ENCODE measurements at regions not wholly inside any gene's neighbourhood (a gene's known extent, or its start where the extent isn't known, plus 50 kb on each side); places are given as distances from the start of the nearest gene placed in this dataset.

GRCh38 chr4:138327338-138327737, 85.2 kb upstream of the SLC7A11 start:
- TF ChIP-seq CTCF (IDR thresholded peaks at IDR 0.05) = no peak
- no peak for TF ChIP-seq POLR2A (IDR thresholded peaks at IDR 0.05)

Data from lower leg skin (tissue), 3 donors.